ENCODE measurements at regions not wholly inside any gene's neighbourhood (a gene's known extent, or its start where the extent isn't known, plus 50 kb on each side); places are given as distances from the start of the nearest gene placed in this dataset.
"Not testable (repeated sequence)": the region's sequence is repeated elsewhere in the genome, so short reads cannot be mapped to it uniquely, and the experiment has no call there.

- not testable (repeated sequence) for H3K9me3 ChIP-seq (ENCODE audit: severe bottlenecking); ATAC-seq (ENCODE audit: low read depth); DNase-seq (ENCODE audit: low spot score); H3K4me1 ChIP-seq (ENCODE audit: insufficient read depth, poor library complexity, severe bottlenecking); H3K27ac ChIP-seq (ENCODE audit: poor library complexity, severe bottlenecking); H3K36me3 ChIP-seq (ENCODE audit: low read depth); H3K4me3 ChIP-seq (ENCODE audit: severe bottlenecking); H3K27me3 ChIP-seq (ENCODE audit: insufficient read depth, poor library complexity, severe bottlenecking)
Measured at GRCh38 chr17:21781666-21782024, 89.3 kb downstream of the KCNJ18 start.

GRCh38 chr17:21782107-21782506 lies 89.8 kb downstream of the KCNJ18 start:
- DNase-seq (ENCODE audit: low spot score); H3K27ac ChIP-seq (ENCODE audit: poor library complexity, severe bottlenecking); H3K4me1 ChIP-seq (ENCODE audit: insufficient read depth, poor library complexity, severe bottlenecking); H3K4me3 ChIP-seq (ENCODE audit: severe bottlenecking); H3K27me3 ChIP-seq (ENCODE audit: insufficient read depth, poor library complexity, severe bottlenecking); H3K36me3 ChIP-seq (ENCODE audit: low read depth); ATAC-seq (ENCODE audit: low read depth); H3K9me3 ChIP-seq (ENCODE audit: severe bottlenecking): not testable (repeated sequence)

GRCh38 chr17:21782604-21783003 lies 90.3 kb downstream of the KCNJ18 start:
- not testable (repeated sequence) for ATAC-seq (ENCODE audit: low read depth); DNase-seq (ENCODE audit: low spot score); H3K4me1 ChIP-seq (ENCODE audit: insufficient read depth, poor library complexity, severe bottlenecking)

GRCh38 chr17:21783017-21783416 lies 90.7 kb downstream of the KCNJ18 start:
- DNase-seq (ENCODE audit: low spot score); H3K27me3 ChIP-seq (ENCODE audit: insufficient read depth, poor library complexity, severe bottlenecking); H3K9me3 ChIP-seq (ENCODE audit: severe bottlenecking); H3K4me1 ChIP-seq (ENCODE audit: insufficient read depth, poor library complexity, severe bottlenecking); ATAC-seq (ENCODE audit: low read depth); H3K36me3 ChIP-seq (ENCODE audit: low read depth); H3K4me3 ChIP-seq (ENCODE audit: severe bottlenecking); H3K27ac ChIP-seq (ENCODE audit: poor library complexity, severe bottlenecking): not testable (repeated sequence)

More at GRCh38 chr17:21782604-21783003, 90.3 kb downstream of the KCNJ18 start:
- not testable (repeated sequence) for H3K9me3 ChIP-seq (ENCODE audit: severe bottlenecking); H3K36me3 ChIP-seq (ENCODE audit: low read depth); H3K27me3 ChIP-seq (ENCODE audit: insufficient read depth, poor library complexity, severe bottlenecking); H3K27ac ChIP-seq (ENCODE audit: poor library complexity, severe bottlenecking); H3K4me3 ChIP-seq (ENCODE audit: severe bottlenecking)

GRCh38 chr17:21814272-21814671 lies 121.9 kb downstream of the KCNJ18 start:
- not testable (repeated sequence) for H3K4me1 ChIP-seq (ENCODE audit: insufficient read depth, poor library complexity, severe bottlenecking); H3K4me3 ChIP-seq (ENCODE audit: severe bottlenecking); H3K9me3 ChIP-seq (ENCODE audit: severe bottlenecking); DNase-seq (ENCODE audit: low spot score); ATAC-seq (ENCODE audit: low read depth); H3K27me3 ChIP-seq (ENCODE audit: insufficient read depth, poor library complexity, severe bottlenecking); H3K27ac ChIP-seq (ENCODE audit: poor library complexity, severe bottlenecking); H3K36me3 ChIP-seq (ENCODE audit: low read depth)

GRCh38 chr17:21814776-21815175 lies 122.5 kb downstream of the KCNJ18 start:
- no peak for TF ChIP-seq CTCF (IDR thresholded peaks at IDR 0.05; ENCODE audit: poor library complexity, severe bottlenecking)
- no peak for ATAC-seq (ENCODE audit: low read depth)
- no peaks in the 10 kb centered on the region for H3K27me3 ChIP-seq (ENCODE audit: insufficient read depth, poor library complexity, severe bottlenecking)
- no peaks in the 10 kb centered on the region for H3K36me3 ChIP-seq (ENCODE audit: low read depth)
- H3K9me3 ChIP-seq (ENCODE audit: severe bottlenecking): peaks cover 6% of the 10 kb centered on the region
- H3K27ac ChIP-seq (ENCODE audit: poor library complexity, severe bottlenecking): no peak overlapping the region
- no peak overlapping the region for H3K4me3 ChIP-seq (ENCODE audit: severe bottlenecking)
- no peaks in the 10 kb centered on the region for H3K4me1 ChIP-seq (ENCODE audit: insufficient read depth, poor library complexity, severe bottlenecking)
- no peak for DNase-seq (ENCODE audit: low spot score)

- TF ChIP-seq CTCF (IDR thresholded peaks at IDR 0.05; ENCODE audit: poor library complexity, severe bottlenecking): no peak
- no peak for DNase-seq (ENCODE audit: low spot score)
- H3K27me3 ChIP-seq (ENCODE audit: insufficient read depth, poor library complexity, severe bottlenecking): no peaks in the 10 kb centered on the region
- no peaks in the 10 kb centered on the region for H3K4me1 ChIP-seq (ENCODE audit: insufficient read depth, poor library complexity, severe bottlenecking)
- H3K36me3 ChIP-seq (ENCODE audit: low read depth): no peaks in the 10 kb centered on the region
- H3K27ac ChIP-seq (ENCODE audit: poor library complexity, severe bottlenecking): no peak overlapping the region
- H3K9me3 ChIP-seq (ENCODE audit: severe bottlenecking): peaks cover 8% of the 10 kb centered on the region
- no peak overlapping the region for H3K4me3 ChIP-seq (ENCODE audit: severe bottlenecking)
- no peak for ATAC-seq (ENCODE audit: low read depth)
Measured at GRCh38 chr17:21815352-21816063, 123.2 kb downstream of the KCNJ18 start.
